ENCODE measurements at regions not wholly inside any gene's neighbourhood (a gene's known extent, or its start where the extent isn't known, plus 50 kb on each side); places are given as distances from the start of the nearest gene placed in this dataset.

DNA sequence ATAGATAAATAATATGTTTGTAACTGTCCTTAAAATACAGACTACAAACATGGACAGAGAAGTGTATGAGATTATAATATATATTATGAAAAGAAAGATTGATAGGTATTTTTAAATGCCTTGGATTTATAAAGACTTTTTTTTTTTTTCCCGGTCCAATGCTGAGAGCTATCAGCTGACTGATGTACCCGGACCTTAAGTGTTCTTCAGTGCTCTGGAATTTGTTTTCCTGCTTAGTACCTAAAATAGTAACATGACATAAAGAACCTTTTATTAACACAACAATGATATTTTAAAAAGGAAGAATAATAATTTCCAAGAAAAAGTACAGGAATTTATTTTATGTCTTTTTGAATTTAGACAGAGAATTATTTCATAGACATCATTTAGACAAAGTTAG, 795.5 kb upstream of the PCDH9 start:
- intact Hi-C loops (cut with DNase I) = no loop called here
- no peaks in the 10 kb centered on the region for H3K27me3 ChIP-seq
- H3K36me3 ChIP-seq = no peaks in the 10 kb centered on the region
- TF ChIP-seq, protein P1, sequence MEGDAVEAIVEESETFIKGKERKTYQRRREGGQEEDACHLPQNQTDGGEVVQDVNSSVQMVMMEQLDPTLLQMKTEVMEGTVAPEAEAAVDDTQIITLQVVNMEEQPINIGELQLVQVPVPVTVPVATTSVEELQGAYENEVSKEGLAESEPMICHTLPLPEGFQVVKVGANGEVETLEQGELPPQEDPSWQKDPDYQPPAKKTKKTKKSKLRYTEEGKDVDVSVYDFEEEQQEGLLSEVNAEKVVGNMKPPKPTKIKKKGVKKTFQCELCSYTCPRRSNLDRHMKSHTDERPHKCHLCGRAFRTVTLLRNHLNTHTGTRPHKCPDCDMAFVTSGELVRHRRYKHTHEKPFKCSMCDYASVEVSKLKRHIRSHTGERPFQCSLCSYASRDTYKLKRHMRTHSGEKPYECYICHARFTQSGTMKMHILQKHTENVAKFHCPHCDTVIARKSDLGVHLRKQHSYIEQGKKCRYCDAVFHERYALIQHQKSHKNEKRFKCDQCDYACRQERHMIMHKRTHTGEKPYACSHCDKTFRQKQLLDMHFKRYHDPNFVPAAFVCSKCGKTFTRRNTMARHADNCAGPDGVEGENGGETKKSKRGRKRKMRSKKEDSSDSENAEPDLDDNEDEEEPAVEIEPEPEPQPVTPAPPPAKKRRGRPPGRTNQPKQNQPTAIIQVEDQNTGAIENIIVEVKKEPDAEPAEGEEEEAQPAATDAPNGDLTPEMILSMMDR (IDR thresholded peaks at IDR 0.05) = no peak
- no peak for TF ChIP-seq POLR2A (IDR thresholded peaks at IDR 0.05)
- DNase-seq = peak in 1 of 2 donors; percentile 10
- H3K4me3 ChIP-seq (replicated peaks in 1 of 3) = no peak overlapping the region
- WGBS, 2 donors = 20 to 27% methylated on average over 2 of the region's 2 CpGs
- no peaks in the 10 kb centered on the region for H3K9me3 ChIP-seq
- H3K27ac ChIP-seq = peak overlapping the region; percentile 35 to 71 (median 58)
- peaks cover 3 to 8% of the 10 kb centered on the region in 2 donors for H3K4me1 ChIP-seq

DNA sequence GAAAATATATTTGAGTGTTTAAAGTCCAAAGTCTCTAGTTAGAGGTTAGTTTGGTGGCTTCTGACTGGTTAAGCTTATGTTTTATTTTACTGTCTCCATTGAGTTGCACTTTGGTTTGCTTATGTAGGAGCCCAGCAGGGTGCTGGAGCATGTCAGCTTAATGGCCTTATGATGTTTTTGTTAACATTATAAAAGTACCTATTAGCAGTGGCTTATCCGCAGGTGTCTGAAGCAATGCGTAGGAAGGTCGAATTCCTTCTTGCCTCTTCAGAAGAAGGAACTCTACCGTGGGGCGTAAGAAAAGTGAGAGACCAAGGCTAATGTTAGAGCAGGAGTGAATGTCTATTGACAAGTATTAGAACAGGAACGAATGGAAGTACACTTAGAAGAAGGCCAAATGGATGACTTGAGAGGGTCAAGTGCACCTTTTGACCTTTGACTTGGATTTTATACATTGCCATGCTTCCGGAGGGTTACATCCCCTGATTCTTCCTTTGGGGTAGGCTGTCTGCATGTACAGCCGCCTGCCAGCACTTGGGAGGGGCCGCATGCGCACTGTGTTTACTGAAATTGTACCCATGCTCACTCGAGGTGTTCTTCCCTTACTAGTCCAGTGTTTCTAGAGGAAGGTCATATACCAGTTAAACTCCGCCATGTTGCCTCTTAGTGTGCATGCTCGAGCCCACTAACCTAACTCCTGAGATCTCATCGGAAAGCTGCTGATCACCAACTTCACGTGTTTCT, 793.9 kb upstream of the PCDH9 start:
- intact Hi-C loops (cut with DNase I) = no loop called here
- no peak for DNase-seq
- Histone ChIP-seq H3K36me3 (no peaks in the 10 kb centered on the region), H3K27ac (no peak overlapping the region), H3K4me1 (peaks cover 3 to 8% of the 10 kb centered on the region in 2 donors), H3K4me3 (replicated peaks in 1 of 3) (no peak overlapping the region), H3K27me3 (no peaks in the 10 kb centered on the region), H3K9me3 (no peaks in the 10 kb centered on the region)
- WGBS, 2 donors = 72 to 76% methylated on average over 15 of the region's 15 CpGs
- TF ChIP-seq, protein P1 (IDR thresholded peaks at IDR 0.05) = no peak
- TF ChIP-seq POLR2A (IDR thresholded peaks at IDR 0.05) = no peak

DNA sequence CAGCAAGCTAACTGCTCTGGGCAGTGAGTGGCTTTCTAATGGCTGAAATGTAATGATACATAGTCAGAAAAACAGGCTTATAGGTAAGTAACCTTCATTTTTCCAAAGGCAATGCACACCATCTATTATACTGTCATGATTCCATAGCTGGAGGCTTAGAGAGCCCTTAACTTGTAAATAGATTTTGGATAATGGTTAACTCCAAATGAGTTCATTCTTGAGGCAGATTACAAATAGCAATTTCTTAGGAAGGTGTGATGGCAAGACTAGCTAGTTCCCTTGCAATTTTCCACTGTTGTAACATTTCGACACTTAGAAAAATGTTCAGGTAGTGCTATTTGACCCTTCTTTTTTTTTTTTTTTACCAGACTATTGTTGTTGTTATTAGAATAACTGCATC, 789.8 kb upstream of the PCDH9 start:
- WGBS, 2 donors = 89 to 96% methylated on average over 1 of the region's 1 CpG
- H3K4me1 ChIP-seq = peaks cover 3 to 4% of the 10 kb centered on the region in 2 donors
- TF ChIP-seq, protein P1 (IDR thresholded peaks at IDR 0.05) = no peak
- TF ChIP-seq POLR2A (IDR thresholded peaks at IDR 0.05) = no peak
- H3K9me3 ChIP-seq = no peaks in the 10 kb centered on the region
- no peak for DNase-seq
- no peaks in the 10 kb centered on the region for H3K36me3 ChIP-seq
- no peak overlapping the region for H3K27ac ChIP-seq
- intact Hi-C loops (cut with DNase I) = no loop called here
- no peak overlapping the region for H3K4me3 ChIP-seq (replicated peaks in 1 of 3)
- no peaks in the 10 kb centered on the region for H3K27me3 ChIP-seq

DNA sequence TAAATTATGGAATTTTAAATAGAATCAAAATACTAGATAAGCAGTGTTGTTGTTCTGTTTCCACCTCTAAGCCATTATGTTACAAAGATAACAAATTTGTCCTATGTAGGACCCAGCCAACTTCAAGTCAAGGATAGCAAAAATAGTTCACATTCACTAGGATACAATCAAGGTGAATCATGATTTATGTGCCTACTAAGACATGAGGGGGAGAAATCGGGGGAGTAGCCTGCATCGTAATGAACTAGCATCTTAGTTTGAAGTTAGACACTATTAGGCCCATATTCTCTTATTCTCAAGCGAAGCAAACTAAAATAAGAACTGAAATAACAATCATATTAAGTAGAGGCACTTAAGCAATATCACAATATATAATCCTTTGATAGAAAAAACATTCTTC, 779.4 kb upstream of the PCDH9 start:
- H3K36me3 ChIP-seq = no peaks in the 10 kb centered on the region
- no peaks in the 10 kb centered on the region for H3K9me3 ChIP-seq
- DNase-seq = no peak
- intact Hi-C loops (cut with DNase I) = no loop called here
- no peaks in the 10 kb centered on the region for H3K27me3 ChIP-seq
- no peak overlapping the region for H3K4me3 ChIP-seq (replicated peaks in 1 of 3)
- no peaks in the 10 kb centered on the region for H3K4me1 ChIP-seq
- WGBS, 2 donors = 93 to 96% methylated on average over 3 of the region's 3 CpGs
- TF ChIP-seq, protein P1 (IDR thresholded peaks at IDR 0.05) = no peak
- TF ChIP-seq POLR2A (IDR thresholded peaks at IDR 0.05) = no peak
- no peak overlapping the region for H3K27ac ChIP-seq

DNA sequence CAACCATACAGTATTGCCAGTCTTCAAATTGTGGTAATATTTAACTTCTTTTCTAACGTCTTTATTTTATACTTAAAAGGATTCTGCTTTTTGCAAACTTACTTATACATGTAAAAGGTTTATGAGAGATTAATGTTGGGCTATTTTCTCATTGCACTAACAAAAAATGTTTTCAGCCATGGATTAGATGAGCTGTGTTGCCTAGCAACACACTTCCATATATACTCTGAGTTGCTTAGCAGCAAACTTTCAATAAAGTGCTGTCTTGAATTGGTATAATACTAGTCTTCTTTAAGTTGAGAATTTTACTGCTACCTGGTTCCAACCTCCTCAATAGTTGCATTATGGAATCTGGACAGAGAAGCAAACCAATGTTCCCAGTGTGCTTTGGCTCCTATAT, 777.4 kb upstream of the PCDH9 start:
- TF ChIP-seq, protein P1 (IDR thresholded peaks at IDR 0.05) = no peak
- no peak for TF ChIP-seq POLR2A (IDR thresholded peaks at IDR 0.05)
- WGBS, 2 donors = 71 to 88% methylated on average over 1 of the region's 1 CpG
- intact Hi-C loops (cut with DNase I) = no loop called here
- no peak for DNase-seq
- Histone ChIP-seq H3K9me3 (no peaks in the 10 kb centered on the region), H3K4me3 (replicated peaks in 1 of 3) (no peak overlapping the region), H3K4me1 (no peaks in the 10 kb centered on the region), H3K27ac (no peak overlapping the region), H3K27me3 (no peaks in the 10 kb centered on the region), H3K36me3 (no peaks in the 10 kb centered on the region)
